WTC11 (cell line): ENCODE measurements at regions not wholly inside any gene's neighbourhood (a gene's known extent, or its start where the extent isn't known, plus 50 kb on each side); places are given as distances from the start of the nearest gene placed in this dataset.
"Not testable (repeated sequence)": the region's sequence is repeated elsewhere in the genome, so short reads cannot be mapped to it uniquely, and the experiment has no call there.

Source experiments
- ATAC-seq: fragments of 200-7000 bp; cut with Tn5 transposase; 2 replicates; pipeline ENCODE4 v1.10.0; 2021; ENCODE audit warnings: mild to moderate bottlenecking, moderate library complexity
- CTCF ChIA-PET: fragments of 300-600 bp; sonication (Branson Sonifier 250); formaldehyde crosslinking; loops from one replicate; lab custom pipeline; 2021; ENCODE audit warnings: antibody characterized with exemption; lab: Charles Lee
- POLR2A ChIA-PET: fragments of 350-600 bp; sonication (Branson Sonifier 250); formaldehyde crosslinking; loops from one replicate; lab custom pipeline; 2021; ENCODE audit warnings: antibody characterized with exemption; lab: Charles Lee
- DNase-seq: peaks from one replicate; pipeline ENCODE4 v3.0.0; 2021; ENCODE audit warnings: low spot score
- H3K27ac Mint-ChIP-seq: 2 replicates; pipeline ENCODE4 v1.8.0; 2021; ENCODE audit warnings: mixed read lengths
- H3K27me3 Mint-ChIP-seq: 2 replicates; pipeline ENCODE4 v1.8.0; 2021; ENCODE audit warnings: low read depth, mild to moderate bottlenecking, moderate library complexity, mixed read lengths
- H3K36me3 Mint-ChIP-seq: 2 replicates; pipeline ENCODE4 v1.8.0; 2021; ENCODE audit warnings: mixed read lengths
- H3K4me1 Mint-ChIP-seq: 2 replicates; pipeline ENCODE4 v1.8.0; 2022; ENCODE audit warnings: mixed read lengths
- H3K4me3 Mint-ChIP-seq: 2 replicates; pipeline ENCODE4 v1.8.0; 2021; ENCODE audit warnings: mild to moderate bottlenecking, moderate library complexity, mixed read lengths
- H3K9me3 Mint-ChIP-seq: 2 replicates; pipeline ENCODE4 v1.8.0; 2021; ENCODE audit warnings: mixed read lengths
- AR ChIP-seq: fragments of 250-450 bp; sonication (Bioruptor Pico); IDR thresholded peaks from 2 replicates; pipeline ENCODE4 v1.9.0; 2021; ENCODE audit warnings: mild to moderate bottlenecking
- ATF3 ChIP-seq: sonication (generic); formaldehyde crosslinking; conservative IDR thresholded peaks from 2 replicates; pipeline ENCODE4 v1.8.1; 2022; ENCODE audit warnings: mild to moderate bottlenecking, missing genetic modification reagents
- ATF6 ChIP-seq: sonication (generic); formaldehyde crosslinking; IDR thresholded peaks from 2 replicates; pipeline ENCODE4 v1.8.1; 2023; ENCODE audit warnings: mild to moderate bottlenecking, missing genetic modification reagents
- ELF4 ChIP-seq: sonication (generic); formaldehyde crosslinking; IDR thresholded peaks from 2 replicates; pipeline ENCODE4 v1.8.1; 2022; ENCODE audit warnings: low read depth, mild to moderate bottlenecking, moderate library complexity, missing genetic modification reagents
- EMX1 ChIP-seq: fragments of 250-450 bp; sonication (Bioruptor Pico); IDR thresholded peaks from 2 replicates; pipeline ENCODE4 v1.8.0; 2021; ENCODE audit warnings: mild to moderate bottlenecking
- ETV6 ChIP-seq: sonication (generic); formaldehyde crosslinking; IDR thresholded peaks from 2 replicates; pipeline ENCODE4 v1.8.1; 2022; ENCODE audit warnings: mild to moderate bottlenecking, missing genetic modification reagents
- FOXK1 ChIP-seq: sonication (generic); formaldehyde crosslinking; IDR thresholded peaks from 2 replicates; pipeline ENCODE4 v1.8.0; 2022; ENCODE audit warnings: mild to moderate bottlenecking, moderate library complexity, missing genetic modification reagents
- GRHL2 ChIP-seq: fragments of 250-450 bp; sonication (Bioruptor Pico); IDR thresholded peaks from 2 replicates; pipeline ENCODE4 v1.8.0; 2022; ENCODE audit warnings: mild to moderate bottlenecking, moderate library complexity; ENCODE audit not compliant: insufficient replicate concordance, severe bottlenecking
- GTF2I ChIP-seq: fragments of 250-450 bp; sonication (Bioruptor Pico); conservative IDR thresholded peaks from 2 replicates; pipeline ENCODE4 v1.4.0; 2021; ENCODE audit warnings: mild to moderate bottlenecking
- MLX ChIP-seq: sonication (generic); formaldehyde crosslinking; IDR thresholded peaks from 2 replicates; pipeline ENCODE4 v1.8.1; 2023; ENCODE audit warnings: mild to moderate bottlenecking, missing genetic modification reagents, moderate library complexity
- NFATC4 ChIP-seq: fragments of 250-450 bp; sonication (Bioruptor Pico); IDR thresholded peaks from 2 replicates; pipeline ENCODE4 v1.9.0; 2021; ENCODE audit warnings: mild to moderate bottlenecking
- RELA ChIP-seq: sonication (generic); formaldehyde crosslinking; IDR thresholded peaks from 2 replicates; pipeline ENCODE4 v1.8.1; 2022; ENCODE audit warnings: missing genetic modification reagents, mild to moderate bottlenecking, borderline replicate concordance
- SMAD3 ChIP-seq: sonication (generic); formaldehyde crosslinking; IDR thresholded peaks from 2 replicates; pipeline ENCODE4 v1.8.0; 2022; ENCODE audit warnings: missing genetic modification reagents, mild to moderate bottlenecking, borderline replicate concordance
- SOX15 ChIP-seq: fragments of 250-450 bp; sonication (Bioruptor Pico); IDR thresholded peaks from 2 replicates; pipeline ENCODE4 v1.9.0; 2021; ENCODE audit warnings: mild to moderate bottlenecking
- STAT6 ChIP-seq: sonication (generic); formaldehyde crosslinking; conservative IDR thresholded peaks from 2 replicates; pipeline ENCODE4 v1.8.1; 2023; ENCODE audit warnings: mild to moderate bottlenecking, low read depth, missing genetic modification reagents, moderate library complexity
- TEAD1 ChIP-seq: sonication (generic); formaldehyde crosslinking; IDR thresholded peaks from 2 replicates; pipeline ENCODE4 v1.8.0; 2022; ENCODE audit warnings: mild to moderate bottlenecking, missing genetic modification reagents
- ZBTB43 ChIP-seq: sonication (generic); formaldehyde crosslinking; IDR thresholded peaks from 2 replicates; pipeline ENCODE4 v1.8.1; 2023; ENCODE audit warnings: mild to moderate bottlenecking, missing genetic modification reagents
- ZMAT4 ChIP-seq: fragments of 250-450 bp; sonication (Bioruptor Pico); IDR thresholded peaks from 2 replicates; pipeline ENCODE4 v1.9.0; 2021; ENCODE audit warnings: mild to moderate bottlenecking
- ZNF416 ChIP-seq: fragments of 250-450 bp; sonication (Bioruptor Pico); IDR thresholded peaks from 2 replicates; pipeline ENCODE4 v1.9.0; 2021; ENCODE audit warnings: mild to moderate bottlenecking, inconsistent platforms
- ZSCAN18 ChIP-seq: fragments of 250-450 bp; sonication (Bioruptor Pico); IDR thresholded peaks from 2 replicates; pipeline ENCODE4 v2.1.2; 2022; ENCODE audit warnings: mild to moderate bottlenecking, moderate library complexity

GRCh38 chr1:190003376-190003775 lies 474.3 kb downstream of the BRINP3 start (continued):
- TF ChIP-seq ZSCAN18 (CRISPR knock-in tag) (no peak), RELA (no peak), GRHL2 (CRISPR knock-in tag) (no peak), NFATC4 (CRISPR knock-in tag) (no peak), ZMAT4 (CRISPR knock-in tag) (no peak), FOXK1 (CRISPR knock-in tag) (no peak), EMX1 (no peak), ATF3 (CRISPR knock-in tag) (no peak), SMAD3 (CRISPR knock-in tag) (no peak), ZNF416 (no peak), AR (CRISPR knock-in tag) (no peak)
- TF ChIP-seq, all 79 proteins: peak for 0

GRCh38 chr1:190011585-190011984 lies 466.1 kb downstream of the BRINP3 start:
- H3K4me3 Mint-ChIP-seq: no peak overlapping the region
- peaks cover 9% of the 10 kb centered on the region for H3K4me1 Mint-ChIP-seq
- POLR2A ChIA-PET: no interaction called here
- peaks cover 3% of the 10 kb centered on the region; the same call in 1 of the 2 replicates for H3K9me3 Mint-ChIP-seq
- CTCF ChIA-PET: no interaction called here
- DNase-seq (no peak), ATAC-seq (no peak)
- H3K36me3 Mint-ChIP-seq: no peaks in the 10 kb centered on the region
- H3K27ac Mint-ChIP-seq: no peak overlapping the region
- no peak for TF ChIP-seq STAT6 (CRISPR knock-in tag)
- no peaks in the 10 kb centered on the region for H3K27me3 Mint-ChIP-seq

- H3K27me3 Mint-ChIP-seq, DNase-seq, H3K9me3 Mint-ChIP-seq, H3K4me1 Mint-ChIP-seq, H3K27ac Mint-ChIP-seq, H3K36me3 Mint-ChIP-seq, ATAC-seq, POLR2A ChIA-PET, H3K4me3 Mint-ChIP-seq, CTCF ChIA-PET: not testable (repeated sequence)
Observed at GRCh38 chr1:190019151-190019550, 458.5 kb downstream of the BRINP3 start.

GRCh38 chr1:190019717-190020116 lies 457.9 kb downstream of the BRINP3 start:
- H3K4me1 Mint-ChIP-seq: no peaks in the 10 kb centered on the region
- H3K27ac Mint-ChIP-seq: no peak overlapping the region
- ATAC-seq (no peak), DNase-seq (no peak)
- ChIA-PET POLR2A (no interaction called here), CTCF (no interaction called here)
- no peak overlapping the region for H3K4me3 Mint-ChIP-seq
- H3K36me3 Mint-ChIP-seq: no peaks in the 10 kb centered on the region
- H3K9me3 Mint-ChIP-seq: no peaks in the 10 kb centered on the region
- no peaks in the 10 kb centered on the region for H3K27me3 Mint-ChIP-seq
- no peak for TF ChIP-seq ELF4 (CRISPR knock-in tag)
- TF ChIP-seq ETV6 (CRISPR knock-in tag): no peak
- TF ChIP-seq GTF2I (CRISPR knock-in tag): no peak
- no peak for TF ChIP-seq ATF6
- TF ChIP-seq SOX15 (CRISPR knock-in tag): no peak
- TF ChIP-seq TEAD1 (CRISPR knock-in tag): no peak
- no peak for TF ChIP-seq MLX
- no peak for TF ChIP-seq ZBTB43 (CRISPR knock-in tag)
